ENCODE measurements at regions not wholly inside any gene's neighbourhood (a gene's known extent, or its start where the extent isn't known, plus 50 kb on each side); places are given as distances from the start of the nearest gene placed in this dataset.

GRCh38 chr16:17793354-17793753 is 322.6 kb upstream of the XYLT1 start:
- TF ChIP-seq POLR2A (IDR thresholded peaks at IDR 0.05): no peak
- no peak for TF ChIP-seq CTCF (IDR thresholded peaks at IDR 0.05)
